ENCODE measurements at regions not wholly inside any gene's neighbourhood (a gene's known extent, or its start where the extent isn't known, plus 50 kb on each side); places are given as distances from the start of the nearest gene placed in this dataset.

GRCh38 chr12:131432532-131433260 lies 278.2 kb upstream of the SFSWAP start:
- Histone ChIP-seq H3K4me2 (ENCODE audit: low read length) (no peak overlapping the region), H3K27ac (ENCODE audit: low read length) (no peak overlapping the region), H3K79me2 (replicated peaks; ENCODE audit: insufficient read depth, low read length) (no peaks in the 10 kb centered on the region), H4K20me1 (ENCODE audit: insufficient read depth) (no peaks in the 10 kb centered on the region), H3K9me3 (ENCODE audit: low read length) (no peaks in the 10 kb centered on the region), H3F3A (ENCODE audit: insufficient read depth, low read length, poor library complexity, severe bottlenecking) (no peaks in the 10 kb centered on the region), H3K4me3 (ENCODE audit: low read length) (no peak overlapping the region), H3K27me3 (ENCODE audit: insufficient read depth, low read depth, low read length) (no peaks in the 10 kb centered on the region), H2AFZ (ENCODE audit: low read depth, low read length) (no peak overlapping the region), H3K9me2 (ENCODE audit: insufficient read depth, low read length) (no peaks in the 10 kb centered on the region), H3K9ac (ENCODE audit: low read length) (peak overlapping the region; percentile 20), H3K36me3 (ENCODE audit: insufficient read depth, low read length) (no peaks in the 10 kb centered on the region)
- no peak for TF ChIP-seq POLR2AphosphoS5 (IDR thresholded peaks at IDR 0.05)
- no peak for TF ChIP-seq MXI1 (conservative IDR thresholded peaks at IDR 0.05; ENCODE audit: poor library complexity, severe bottlenecking)

- H3K27ac ChIP-seq (ENCODE audit: low read length): no peak overlapping the region
- no peaks in the 10 kb centered on the region for H3K9me3 ChIP-seq (ENCODE audit: low read length)
Measured at GRCh38 chr12:131434208-131435125, 276.4 kb upstream of the SFSWAP start.

More at GRCh38 chr12:131434208-131435125, 276.4 kb upstream of the SFSWAP start:
- Histone ChIP-seq H3K9me2 (ENCODE audit: insufficient read depth, low read length) (no peaks in the 10 kb centered on the region), H2AFZ (ENCODE audit: low read depth, low read length) (no peak overlapping the region), H3K36me3 (ENCODE audit: insufficient read depth, low read length) (no peaks in the 10 kb centered on the region), H3F3A (ENCODE audit: insufficient read depth, low read length, poor library complexity, severe bottlenecking) (no peaks in the 10 kb centered on the region), H4K20me1 (ENCODE audit: insufficient read depth) (no peaks in the 10 kb centered on the region), H3K4me2 (ENCODE audit: low read length) (no peak overlapping the region), H3K27me3 (ENCODE audit: insufficient read depth, low read depth, low read length) (no peaks in the 10 kb centered on the region), H3K4me3 (ENCODE audit: low read length) (no peak overlapping the region), H3K79me2 (replicated peaks; ENCODE audit: insufficient read depth, low read length) (no peaks in the 10 kb centered on the region), H3K9ac (ENCODE audit: low read length) (no peak overlapping the region)
- no peak for TF ChIP-seq SMC3 (conservative IDR thresholded peaks at IDR 0.05; ENCODE audit: poor library complexity)
- TF ChIP-seq TAF1 (IDR thresholded peaks at IDR 0.05; ENCODE audit: low read depth): no peak
- no peak for TF ChIP-seq POLR2AphosphoS5 (IDR thresholded peaks at IDR 0.05)
- TF ChIP-seq CTCF (IDR thresholded peaks at IDR 0.05; ENCODE audit: poor library complexity, severe bottlenecking): no peak
- TF ChIP-seq EP300 (conservative IDR thresholded peaks at IDR 0.05; ENCODE audit: poor library complexity, severe bottlenecking): no peak
- no peak for TF ChIP-seq RAD21 (conservative IDR thresholded peaks at IDR 0.05)
- TF ChIP-seq MXI1 (conservative IDR thresholded peaks at IDR 0.05; ENCODE audit: poor library complexity, severe bottlenecking): no peak
- no peak for TF ChIP-seq REST (IDR thresholded peaks at IDR 0.05; ENCODE audit: borderline replicate concordance)
- no peak for TF ChIP-seq EZH2 (IDR thresholded peaks at IDR 0.05; ENCODE audit: borderline replicate concordance, insufficient read depth, low read length, poor library complexity, severe bottlenecking)

Measured in neural cell (in vitro differentiated cells).